HFFc6 (cell line): ENCODE measurements at regions not wholly inside any gene's neighbourhood (a gene's known extent, or its start where the extent isn't known, plus 50 kb on each side); places are given as distances from the start of the nearest gene placed in this dataset.
"Not testable (repeated sequence)": the region's sequence is repeated elsewhere in the genome, so short reads cannot be mapped to it uniquely, and the experiment has no call there.

Experiments
- DNase-seq: peaks from one replicate; pipeline ENCODE4 v3.0.0-alpha.2; 2018
- H3K27ac Mint-ChIP-seq: 2 replicates; pipeline ENCODE4 v1.8.0; 2020; ENCODE audit warnings: mild to moderate bottlenecking, mixed read lengths
- H3K27me3 Mint-ChIP-seq: 2 replicates; pipeline ENCODE4 v1.8.0; 2021; ENCODE audit warnings: mild to moderate bottlenecking, moderate library complexity, mixed read lengths; ENCODE audit not compliant: insufficient read depth
- H3K36me3 Mint-ChIP-seq: 2 replicates; pipeline ENCODE4 v1.8.0; 2021; ENCODE audit warnings: low read depth, mixed read lengths
- H3K4me1 Mint-ChIP-seq: 2 replicates; pipeline ENCODE4 v1.8.0; 2020; ENCODE audit warnings: low read depth, mixed read lengths
- H3K4me3 Mint-ChIP-seq: 2 replicates; pipeline ENCODE4 v1.8.0; 2020; ENCODE audit warnings: mild to moderate bottlenecking, moderate library complexity, mixed read lengths
- H3K9me3 Mint-ChIP-seq: 2 replicates; pipeline ENCODE4 v1.8.0; 2020; ENCODE audit warnings: mild to moderate bottlenecking, mixed read lengths
- TF ChIP-seq, protein P1 (sequence below): fragments of 200-600 bp; sonication (generic); IDR thresholded peaks from 2 replicates; pipeline ENCODE4 v1.5.0; 2021; ENCODE audit warnings: antibody characterized with exemption, mild to moderate bottlenecking

DNA sequence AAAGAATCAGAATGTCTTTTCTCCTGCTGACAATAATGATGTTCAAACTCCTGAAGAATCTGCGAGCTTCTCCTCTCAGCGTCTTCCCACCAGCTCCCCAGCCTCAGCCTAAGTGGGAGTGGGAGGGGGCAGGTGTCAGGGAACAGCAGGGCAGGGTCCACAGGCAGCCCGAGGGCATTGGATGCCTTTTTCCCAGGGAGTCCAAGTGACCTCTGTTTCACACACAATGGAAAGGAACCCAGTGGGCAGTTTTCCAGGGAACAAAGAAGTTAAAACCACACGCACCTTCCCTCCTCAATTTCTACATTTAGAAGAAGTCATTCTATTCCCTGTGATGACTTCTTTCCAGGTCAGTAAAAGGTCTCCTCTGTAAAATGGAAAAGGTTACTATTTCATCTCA lies 278.5 kb downstream of the PARM1 start:
- H3K27me3 Mint-ChIP-seq = no peaks in the 10 kb centered on the region
- no peaks in the 10 kb centered on the region for H3K4me1 Mint-ChIP-seq
- no peak overlapping the region for H3K27ac Mint-ChIP-seq
- no peaks in the 10 kb centered on the region for H3K36me3 Mint-ChIP-seq
- peaks cover 10% of the 10 kb centered on the region for H3K9me3 Mint-ChIP-seq
- TF ChIP-seq, protein P1, sequence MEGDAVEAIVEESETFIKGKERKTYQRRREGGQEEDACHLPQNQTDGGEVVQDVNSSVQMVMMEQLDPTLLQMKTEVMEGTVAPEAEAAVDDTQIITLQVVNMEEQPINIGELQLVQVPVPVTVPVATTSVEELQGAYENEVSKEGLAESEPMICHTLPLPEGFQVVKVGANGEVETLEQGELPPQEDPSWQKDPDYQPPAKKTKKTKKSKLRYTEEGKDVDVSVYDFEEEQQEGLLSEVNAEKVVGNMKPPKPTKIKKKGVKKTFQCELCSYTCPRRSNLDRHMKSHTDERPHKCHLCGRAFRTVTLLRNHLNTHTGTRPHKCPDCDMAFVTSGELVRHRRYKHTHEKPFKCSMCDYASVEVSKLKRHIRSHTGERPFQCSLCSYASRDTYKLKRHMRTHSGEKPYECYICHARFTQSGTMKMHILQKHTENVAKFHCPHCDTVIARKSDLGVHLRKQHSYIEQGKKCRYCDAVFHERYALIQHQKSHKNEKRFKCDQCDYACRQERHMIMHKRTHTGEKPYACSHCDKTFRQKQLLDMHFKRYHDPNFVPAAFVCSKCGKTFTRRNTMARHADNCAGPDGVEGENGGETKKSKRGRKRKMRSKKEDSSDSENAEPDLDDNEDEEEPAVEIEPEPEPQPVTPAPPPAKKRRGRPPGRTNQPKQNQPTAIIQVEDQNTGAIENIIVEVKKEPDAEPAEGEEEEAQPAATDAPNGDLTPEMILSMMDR = no peak
- no peak for DNase-seq
- H3K4me3 Mint-ChIP-seq = no peak overlapping the region

DNA sequence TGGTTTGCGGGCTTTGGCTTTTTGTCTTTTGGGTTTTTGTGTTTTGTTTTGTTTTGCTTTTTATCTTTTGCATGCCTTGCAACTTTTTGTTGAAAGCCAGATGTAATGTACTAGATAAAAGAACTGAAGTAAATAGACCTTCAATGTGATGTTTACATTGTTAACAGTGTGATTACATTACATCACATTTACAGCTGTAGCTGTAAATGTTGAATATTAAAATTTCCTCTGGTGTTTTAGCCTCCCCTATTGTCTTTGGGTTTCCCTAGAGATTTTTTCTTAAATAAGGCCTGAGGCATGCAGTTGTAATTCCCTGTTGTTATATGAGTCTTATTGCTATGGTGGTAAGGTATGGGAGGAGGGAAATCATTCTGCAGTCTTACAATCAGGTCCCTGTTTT lies 275.0 kb downstream of the PARM1 start:
- DNase-seq = no peak
- Mint-ChIP-seq H3K27ac (no peak overlapping the region), H3K27me3 (no peaks in the 10 kb centered on the region), H3K36me3 (no peaks in the 10 kb centered on the region), H3K4me3 (no peak overlapping the region), H3K9me3 (peaks cover 16% of the 10 kb centered on the region), H3K4me1 (no peaks in the 10 kb centered on the region)
- TF ChIP-seq, protein P1 = no peak

DNA sequence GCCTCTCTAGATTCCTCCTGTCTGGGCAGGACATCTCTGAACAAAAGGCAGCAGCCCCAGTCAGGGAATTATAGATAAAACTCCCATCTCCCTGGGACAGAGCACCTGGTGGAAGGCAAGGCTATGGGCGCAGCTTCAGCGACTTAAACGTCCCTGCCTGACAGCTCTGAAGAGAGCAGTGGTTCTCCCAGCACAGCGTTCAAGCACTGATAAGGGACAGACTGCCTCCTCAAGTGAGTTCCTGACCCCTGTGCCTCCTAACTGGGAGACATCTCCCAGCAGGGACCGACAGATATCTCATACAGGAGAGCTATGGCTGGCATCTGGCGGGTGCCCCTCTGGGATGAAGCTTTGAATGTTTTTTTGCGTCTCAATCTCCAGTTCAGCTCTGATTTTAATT lies 262.2 kb downstream of the PARM1 start:
- DNase-seq = no peak
- no peaks in the 10 kb centered on the region for H3K36me3 Mint-ChIP-seq

GRCh38 chr4:75194180-75194579 lies 261.3 kb downstream of the PARM1 start:
- no peaks in the 10 kb centered on the region for H3K36me3 Mint-ChIP-seq

More for the DNA sequence above, 262.2 kb downstream of the PARM1 start:
- no peaks in the 10 kb centered on the region for H3K4me1 Mint-ChIP-seq
- H3K27me3 Mint-ChIP-seq = 0 out of 2 replicates have a peak, but pooled peaks cover 2% of the 10 kb centered on the region
- no peak overlapping the region for H3K4me3 Mint-ChIP-seq
- H3K27ac Mint-ChIP-seq = no peak overlapping the region
- H3K9me3 Mint-ChIP-seq = peaks cover 32% of the 10 kb centered on the region
- TF ChIP-seq, protein P1 = no peak

DNA sequence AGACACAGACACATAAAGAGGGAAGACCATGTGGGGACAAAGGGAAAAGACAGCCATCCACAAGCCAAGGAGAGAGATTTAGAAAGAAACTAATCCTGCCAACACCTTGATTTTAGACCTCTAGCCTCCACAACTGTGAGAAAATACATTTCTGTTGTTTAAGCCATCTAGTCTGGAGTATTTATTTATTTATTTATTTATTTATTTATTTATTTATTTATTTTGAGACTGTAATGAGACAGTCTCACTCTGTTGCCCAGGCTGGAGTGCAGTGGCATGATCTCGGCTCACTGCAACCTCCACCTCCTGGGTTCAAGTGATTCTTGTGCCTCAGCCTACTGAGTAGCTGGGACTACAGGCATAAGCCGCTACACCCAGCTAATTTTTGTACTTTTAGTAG lies 259.3 kb downstream of the PARM1 start:
- not testable (repeated sequence) for H3K36me3 Mint-ChIP-seq, H3K4me1 Mint-ChIP-seq, H3K27ac Mint-ChIP-seq

More at GRCh38 chr4:75194180-75194579, 261.3 kb downstream of the PARM1 start:
- H3K4me3 Mint-ChIP-seq = no peak overlapping the region
- H3K27me3 Mint-ChIP-seq = peaks cover 4% of the 10 kb centered on the region
- H3K27ac Mint-ChIP-seq = no peak overlapping the region
- TF ChIP-seq, protein P1 = no peak
- H3K9me3 Mint-ChIP-seq = peaks cover 32% of the 10 kb centered on the region
- no peak for DNase-seq
- H3K4me1 Mint-ChIP-seq = no peaks in the 10 kb centered on the region

DNA sequence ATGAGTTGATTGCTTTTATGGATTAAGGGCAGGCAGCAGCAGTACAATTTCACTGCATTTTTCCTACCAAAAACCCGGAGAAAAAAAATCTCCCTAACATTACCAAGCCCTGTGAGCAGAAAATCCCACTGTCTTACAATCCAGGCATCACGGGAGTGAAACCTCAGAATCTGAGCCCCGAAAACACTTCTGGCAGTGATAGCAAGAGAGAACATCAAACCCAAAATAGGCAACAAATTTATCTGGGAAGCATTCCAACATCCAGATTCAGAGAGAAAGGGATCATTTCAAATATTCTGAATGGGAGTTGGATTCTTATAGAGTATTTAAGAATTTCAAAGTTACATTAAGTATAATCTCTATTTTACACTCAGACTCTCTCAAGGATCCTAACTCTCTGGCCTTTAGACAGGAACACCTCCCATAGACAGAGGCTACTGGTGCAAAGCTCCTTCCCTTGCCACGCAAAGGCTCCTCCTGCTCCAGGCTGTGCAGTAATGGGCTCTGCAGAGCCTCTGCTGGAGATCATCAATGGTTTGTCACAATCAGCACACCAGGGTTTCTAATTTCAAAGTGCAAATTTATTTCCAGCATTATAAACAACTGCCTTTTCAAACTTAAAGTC lies 256.9 kb downstream of the PARM1 start:
- H3K27me3 Mint-ChIP-seq = peaks cover 4% of the 10 kb centered on the region
- no peak overlapping the region for H3K4me3 Mint-ChIP-seq
- H3K27ac Mint-ChIP-seq = no peak overlapping the region
- no peaks in the 10 kb centered on the region for H3K4me1 Mint-ChIP-seq
- no peaks in the 10 kb centered on the region for H3K36me3 Mint-ChIP-seq
- H3K9me3 Mint-ChIP-seq = peaks cover 21% of the 10 kb centered on the region
- no peak for DNase-seq
- TF ChIP-seq, protein P1 = no peak

More for the DNA sequence above, 259.3 kb downstream of the PARM1 start:
- H3K4me3 Mint-ChIP-seq, DNase-seq, H3K27me3 Mint-ChIP-seq: not testable (repeated sequence)
- H3K9me3 Mint-ChIP-seq = peaks cover 27% of the 10 kb centered on the region
